NCI-H2107 treated with DMSO at 0.1 percent for 48 hours (cell line): ENCODE measurements at regions not wholly inside any gene's neighbourhood (a gene's known extent, or its start where the extent isn't known, plus 50 kb on each side); places are given as distances from the start of the nearest gene placed in this dataset.
"Not testable (repeated sequence)": the region's sequence is repeated elsewhere in the genome, so short reads cannot be mapped to it uniquely, and the experiment has no call there.

Experiments used
- DNase-seq: peaks from one replicate; lab custom pipeline; 2025; ENCODE audit not compliant: unreplicated experiment; lab: John Stamatoyannopoulos, UW

GRCh38 chr1:78715181-78715661 lies 65.6 kb downstream of the IFI44 start:
- no peak for DNase-seq

GRCh38 chr1:78716186-78716585 lies 66.6 kb downstream of the IFI44 start:
- DNase-seq = no peak

GRCh38 chr1:78718566-78718965 lies 68.9 kb downstream of the IFI44 start:
- no peak for DNase-seq

- no peak for DNase-seq
These were observed 71.5 kb downstream of the IFI44 start for GRCh38 chr1:78721136-78721535.

GRCh38 chr1:78722105-78722504 lies 72.5 kb downstream of the IFI44 start:
- no peak for DNase-seq

- no peak for DNase-seq
These were observed 72.9 kb downstream of the IFI44 start for GRCh38 chr1:78722521-78722920.

GRCh38 chr1:78722947-78723346 lies 73.3 kb downstream of the IFI44 start:
- DNase-seq = no peak

GRCh38 chr1:78726686-78727085 lies 77.1 kb downstream of the IFI44 start:
- no peak for DNase-seq

GRCh38 chr1:78728359-78728758 lies 78.7 kb downstream of the IFI44 start:
- no peak for DNase-seq

GRCh38 chr1:78730054-78730453 lies 80.4 kb downstream of the IFI44 start:
- no peak for DNase-seq

GRCh38 chr1:78731674-78732073 lies 82.0 kb downstream of the IFI44 start:
- no peak for DNase-seq

GRCh38 chr1:78737241-78737640 lies 87.6 kb downstream of the IFI44 start:
- DNase-seq = no peak

GRCh38 chr1:78743626-78744025 lies 94.0 kb downstream of the IFI44 start:
- DNase-seq = no peak

GRCh38 chr1:78745111-78745510 lies 95.5 kb downstream of the IFI44 start:
- DNase-seq = no peak

- not testable (repeated sequence) for DNase-seq
These were observed 104.0 kb downstream of the IFI44 start for GRCh38 chr1:78753679-78754078.

GRCh38 chr1:78755986-78756385 lies 106.4 kb downstream of the IFI44 start:
- no peak for DNase-seq

- no peak for DNase-seq
These were observed 108.9 kb downstream of the IFI44 start for GRCh38 chr1:78758506-78758905.

GRCh38 chr1:78759881-78760280 lies 110.2 kb downstream of the IFI44 start:
- DNase-seq = no peak

- DNase-seq = no peak
These were observed 111.2 kb downstream of the IFI44 start for GRCh38 chr1:78760858-78761257.

GRCh38 chr1:78762113-78762512 lies 112.5 kb downstream of the IFI44 start:
- DNase-seq = no peak

- DNase-seq = no peak
These were observed 115.9 kb downstream of the IFI44 start for GRCh38 chr1:78765489-78765888.

- DNase-seq = no peak
These were observed 130.2 kb downstream of the IFI44 start for GRCh38 chr1:78779831-78780230.

- no peak for DNase-seq
These were observed 137.9 kb downstream of the IFI44 start for GRCh38 chr1:78787544-78787943.

GRCh38 chr1:78790174-78790573 lies 140.5 kb downstream of the IFI44 start:
- DNase-seq = no peak
